Effector memory CD8-positive, alpha-beta T cell (primary cell): ENCODE measurements at regions not wholly inside any gene's neighbourhood (a gene's known extent, or its start where the extent isn't known, plus 50 kb on each side); places are given as distances from the start of the nearest gene placed in this dataset.
"Not testable (repeated sequence)": the region's sequence is repeated elsewhere in the genome, so short reads cannot be mapped to it uniquely, and the experiment has no call there.

Experiments used
- ATAC-seq: fragments of 150-1000 bp; cut with Tn5 transposase; replicated peaks from 2 replicates; pipeline ENCODE4 v1.10.0; 2021; ENCODE audit warnings: mild to moderate bottlenecking, moderate library complexity
- DNase-seq, 3 experiments: peaks; one replicate each; pipeline ENCODE4 v3.0.0; 2021
- H3K27ac Mint-ChIP-seq, 2 donors: one replicate each; pipeline ENCODE4 v1.8.0; 2022; ENCODE audit warnings: mild to moderate bottlenecking in 2 of 2, mixed read lengths in 2 of 2, moderate library complexity in 2 of 2
- H3K27me3 Mint-ChIP-seq, 2 donors: one replicate each; pipeline ENCODE4 v1.8.0; 2022; ENCODE audit warnings: mixed read lengths in 2 of 2
- H3K36me3 Mint-ChIP-seq: one replicate; pipeline ENCODE4 v1.8.0; 2022; ENCODE audit warnings: mild to moderate bottlenecking, moderate library complexity, mixed read lengths; ENCODE audit not compliant: insufficient read depth
- H3K4me1 Mint-ChIP-seq, 2 donors: one replicate each; pipeline ENCODE4 v1.8.0; 2022; ENCODE audit warnings: low read depth in 2 of 2, mixed read lengths in 2 of 2
- H3K4me3 Mint-ChIP-seq, 2 donors: one replicate each; pipeline ENCODE4 v1.8.0; 2022; ENCODE audit warnings: mild to moderate bottlenecking in 2 of 2, mixed read lengths in 2 of 2, moderate library complexity in 2 of 2
- H3K9me3 Mint-ChIP-seq, 2 donors: one replicate each; pipeline ENCODE4 v1.8.0; 2022; ENCODE audit warnings: mixed read lengths in 2 of 2

DNA sequence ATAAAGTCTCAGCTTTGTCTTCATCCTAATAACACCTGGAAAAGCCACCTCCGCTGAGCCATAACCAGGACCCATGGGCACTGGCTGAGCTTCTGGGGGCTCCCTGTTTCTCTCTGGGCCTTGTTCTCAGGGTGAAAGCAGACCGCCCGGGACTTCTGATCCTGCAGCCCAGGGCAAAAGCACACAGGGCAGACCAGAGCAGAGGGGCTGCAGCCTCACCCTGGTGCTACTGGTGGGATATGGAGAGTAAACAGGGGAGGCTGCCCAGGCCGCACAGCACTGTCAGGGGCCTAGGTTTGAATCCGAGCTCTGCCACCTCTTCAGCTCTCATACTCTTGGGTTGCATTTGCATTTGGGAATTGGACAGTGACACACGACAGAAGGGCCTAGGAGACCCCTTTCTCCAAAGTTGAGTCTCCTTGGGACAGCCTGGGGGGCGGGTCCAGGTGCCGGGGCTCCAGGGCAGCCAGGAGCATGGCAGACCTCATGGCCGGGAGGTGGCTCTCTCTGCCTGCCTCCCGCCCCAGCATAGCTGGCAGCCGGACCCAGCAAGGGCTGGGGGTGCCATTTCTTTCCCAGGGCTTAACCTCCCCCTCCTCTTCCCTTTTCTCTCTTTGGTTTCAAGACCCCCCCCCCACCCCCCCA is 164.9 kb downstream of the INHBB start:
- H3K36me3 Mint-ChIP-seq = no peaks in the 10 kb centered on the region
- H3K9me3 Mint-ChIP-seq = no peaks in the 10 kb centered on the region
- no peak overlapping the region for H3K4me3 Mint-ChIP-seq
- H3K27ac Mint-ChIP-seq = no peak overlapping the region
- H3K4me1 Mint-ChIP-seq = no peaks in the 10 kb centered on the region
- DNase-seq (no peak), ATAC-seq (no peak)
- H3K27me3 Mint-ChIP-seq = peaks cover 18 to 29% of the 10 kb centered on the region in 2 donors

DNA sequence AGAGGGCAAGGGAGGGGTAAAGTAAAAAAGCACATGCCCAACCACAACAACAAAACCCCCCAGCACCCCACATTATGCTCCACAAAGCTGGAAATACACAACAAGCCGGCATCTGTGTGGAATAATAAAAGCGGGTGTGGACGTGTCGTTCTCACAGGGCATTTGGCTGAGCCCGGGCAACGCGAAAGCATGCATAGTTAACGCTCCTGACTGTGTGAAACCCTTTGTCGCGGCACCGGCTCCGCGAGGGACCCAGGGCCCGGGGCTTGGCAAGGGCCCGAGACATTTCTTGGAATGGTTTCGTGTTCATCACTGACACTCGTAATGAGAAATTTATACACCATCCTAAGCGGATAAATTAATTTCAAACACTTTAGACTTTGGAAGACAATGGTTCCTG is 165.6 kb downstream of the INHBB start:
- DNase-seq = no peak
- no peaks in the 10 kb centered on the region for H3K36me3 Mint-ChIP-seq
- no peak overlapping the region for H3K4me3 Mint-ChIP-seq
- no peaks in the 10 kb centered on the region for H3K4me1 Mint-ChIP-seq
- ATAC-seq = no peak
- H3K27me3 Mint-ChIP-seq = peaks cover 25 to 36% of the 10 kb centered on the region in 2 donors
- no peak overlapping the region for H3K27ac Mint-ChIP-seq
- H3K9me3 Mint-ChIP-seq = no peaks in the 10 kb centered on the region

DNA sequence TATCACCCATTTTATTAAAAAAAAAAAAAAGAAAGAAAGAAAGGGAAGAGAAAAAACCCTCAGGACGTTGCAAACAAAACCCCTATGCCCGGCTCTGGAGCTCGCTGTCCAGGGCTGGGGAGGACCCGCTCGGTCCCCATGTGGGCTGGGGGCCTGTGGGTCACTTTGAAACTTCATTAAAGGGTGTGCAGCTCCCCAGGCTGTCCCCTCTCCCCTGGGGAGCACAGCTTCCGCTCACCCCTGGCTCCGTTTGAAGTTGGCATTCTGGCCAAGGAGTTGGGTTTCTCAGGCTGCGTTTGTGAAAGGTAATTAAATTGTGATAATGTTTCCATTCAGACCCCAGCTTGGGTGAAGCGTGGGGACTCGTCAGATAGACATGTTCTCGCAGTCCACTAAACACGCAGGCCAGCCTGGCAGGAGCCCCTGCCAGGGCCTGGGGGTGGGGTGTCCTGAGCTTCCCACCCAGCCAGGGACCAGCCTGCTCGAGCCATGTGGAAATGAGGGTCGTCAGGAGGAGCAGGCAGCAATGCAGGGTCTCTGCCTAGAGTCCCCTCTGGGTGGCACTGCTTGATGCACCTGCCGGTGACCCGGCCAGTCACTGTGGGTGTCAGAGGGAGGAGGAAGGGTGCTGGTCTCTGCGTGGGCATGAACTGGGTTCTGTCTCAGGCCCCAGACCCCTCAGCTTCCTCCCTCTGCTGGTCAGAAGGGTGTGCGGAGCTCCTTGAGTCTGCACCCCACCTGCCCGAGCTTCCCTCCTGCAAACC is 166.2 kb downstream of the INHBB start:
- no peaks in the 10 kb centered on the region for H3K36me3 Mint-ChIP-seq
- H3K4me1 Mint-ChIP-seq = no peaks in the 10 kb centered on the region
- no peak overlapping the region for H3K27ac Mint-ChIP-seq
- H3K27me3 Mint-ChIP-seq = peaks cover 27 to 42% of the 10 kb centered on the region in 2 donors
- DNase-seq (no peak), ATAC-seq (no peak)
- no peaks in the 10 kb centered on the region for H3K9me3 Mint-ChIP-seq
- H3K4me3 Mint-ChIP-seq = no peak overlapping the region

DNA sequence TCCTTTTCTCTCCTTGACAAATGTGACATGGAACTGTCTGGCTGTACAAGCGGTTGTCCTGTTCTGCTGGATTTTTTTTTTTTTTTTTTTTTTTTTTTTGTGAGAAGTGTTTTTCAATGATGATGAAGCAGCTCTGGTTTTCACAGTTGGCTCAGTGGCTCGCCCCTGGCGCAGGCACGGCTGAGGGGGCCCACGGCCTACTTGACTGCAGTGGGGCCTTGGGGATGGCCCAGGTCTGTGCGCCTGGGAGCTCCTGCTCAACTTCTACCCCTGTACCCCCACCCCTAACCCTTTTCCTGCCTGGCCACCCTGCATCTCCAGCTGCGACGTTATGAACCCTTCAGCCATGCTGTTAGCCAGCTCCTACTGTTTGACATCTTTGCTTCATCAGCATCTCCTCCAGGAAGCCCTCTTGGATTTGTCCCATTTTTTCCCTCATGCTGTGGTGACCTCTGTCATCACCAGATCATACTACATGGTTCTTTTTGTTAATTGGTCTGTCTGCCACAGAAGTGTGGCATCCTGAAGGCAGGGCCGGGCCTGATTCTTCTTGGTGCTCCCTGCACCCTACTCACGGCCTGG is 167.9 kb downstream of the INHBB start:
- DNase-seq (no peak), ATAC-seq (no peak)
- no peaks in the 10 kb centered on the region for H3K36me3 Mint-ChIP-seq
- H3K27ac Mint-ChIP-seq = no peak overlapping the region
- H3K4me1 Mint-ChIP-seq = no peaks in the 10 kb centered on the region
- no peak overlapping the region for H3K4me3 Mint-ChIP-seq
- H3K9me3 Mint-ChIP-seq = no peaks in the 10 kb centered on the region
- peaks cover 33 to 54% of the 10 kb centered on the region in 2 donors for H3K27me3 Mint-ChIP-seq

DNA sequence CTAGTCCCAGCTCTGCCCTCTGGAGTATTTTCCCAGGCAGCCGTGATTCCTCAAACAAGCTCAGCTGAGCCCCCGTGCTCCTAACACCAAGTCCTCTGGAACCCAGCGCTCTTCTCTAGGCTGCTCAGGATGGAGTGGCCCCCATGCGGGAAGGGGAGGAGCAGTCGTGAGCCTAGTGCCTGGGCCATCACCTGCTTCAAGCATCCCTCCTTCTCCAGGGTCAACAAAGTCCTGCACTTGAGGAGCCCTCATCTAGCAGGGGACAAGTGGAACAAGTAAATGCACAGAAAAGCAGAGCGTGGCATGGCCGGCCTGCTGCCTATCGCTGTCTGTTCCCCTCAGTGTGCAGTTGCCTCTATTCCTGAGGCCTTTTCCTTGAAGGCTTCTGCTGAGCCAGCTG is 168.6 kb downstream of the INHBB start:
- no peaks in the 10 kb centered on the region for H3K4me1 Mint-ChIP-seq
- no peak for ATAC-seq
- H3K9me3 Mint-ChIP-seq = no peaks in the 10 kb centered on the region
- no peak for DNase-seq
- no peak overlapping the region for H3K4me3 Mint-ChIP-seq
- H3K27me3 Mint-ChIP-seq = peaks cover 29 to 54% of the 10 kb centered on the region in 2 donors
- no peaks in the 10 kb centered on the region for H3K36me3 Mint-ChIP-seq
- H3K27ac Mint-ChIP-seq = no peak overlapping the region

DNA sequence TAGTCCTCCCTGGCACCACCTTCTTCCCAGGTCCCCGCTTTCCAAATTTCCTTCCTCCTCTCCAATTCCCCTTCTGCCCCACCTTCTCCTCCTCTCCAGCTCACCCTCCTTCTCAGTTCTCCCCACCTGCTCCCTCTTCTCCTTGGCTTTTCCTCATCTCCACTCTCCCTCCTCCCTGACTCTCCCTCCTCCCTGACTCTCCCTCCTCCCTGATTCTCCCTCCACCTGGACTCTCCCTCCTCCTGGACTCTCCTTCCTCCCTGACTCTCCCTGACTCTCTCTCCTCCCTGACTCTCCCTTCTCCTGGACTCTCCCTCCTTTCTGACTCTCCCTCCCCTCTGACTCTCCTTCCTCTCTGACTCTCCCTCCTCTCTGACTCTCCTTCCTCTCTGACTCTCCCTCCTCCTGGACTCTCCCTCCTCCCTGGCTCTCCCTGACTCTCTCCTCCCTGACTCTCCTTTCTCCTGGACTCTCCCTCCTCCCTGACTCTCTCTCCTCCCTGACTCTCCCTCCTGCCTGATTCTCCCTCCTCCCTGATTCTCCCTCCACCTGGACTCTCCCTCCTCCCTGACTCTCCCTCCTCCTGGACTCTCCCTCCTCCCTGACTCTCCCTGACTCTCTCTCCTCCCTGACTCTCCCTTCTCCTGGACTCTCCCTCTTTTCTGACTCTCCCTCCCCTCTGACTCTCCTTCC is 169.3 kb downstream of the INHBB start:
- H3K4me1 Mint-ChIP-seq, H3K36me3 Mint-ChIP-seq, DNase-seq, H3K4me3 Mint-ChIP-seq, H3K9me3 Mint-ChIP-seq, ATAC-seq: not testable (repeated sequence)
- Mint-ChIP-seq H3K27ac (peak overlapping the region in 1 of 2 donors; percentile 57), H3K27me3 (peaks cover 29 to 56% of the 10 kb centered on the region in 2 donors)

DNA sequence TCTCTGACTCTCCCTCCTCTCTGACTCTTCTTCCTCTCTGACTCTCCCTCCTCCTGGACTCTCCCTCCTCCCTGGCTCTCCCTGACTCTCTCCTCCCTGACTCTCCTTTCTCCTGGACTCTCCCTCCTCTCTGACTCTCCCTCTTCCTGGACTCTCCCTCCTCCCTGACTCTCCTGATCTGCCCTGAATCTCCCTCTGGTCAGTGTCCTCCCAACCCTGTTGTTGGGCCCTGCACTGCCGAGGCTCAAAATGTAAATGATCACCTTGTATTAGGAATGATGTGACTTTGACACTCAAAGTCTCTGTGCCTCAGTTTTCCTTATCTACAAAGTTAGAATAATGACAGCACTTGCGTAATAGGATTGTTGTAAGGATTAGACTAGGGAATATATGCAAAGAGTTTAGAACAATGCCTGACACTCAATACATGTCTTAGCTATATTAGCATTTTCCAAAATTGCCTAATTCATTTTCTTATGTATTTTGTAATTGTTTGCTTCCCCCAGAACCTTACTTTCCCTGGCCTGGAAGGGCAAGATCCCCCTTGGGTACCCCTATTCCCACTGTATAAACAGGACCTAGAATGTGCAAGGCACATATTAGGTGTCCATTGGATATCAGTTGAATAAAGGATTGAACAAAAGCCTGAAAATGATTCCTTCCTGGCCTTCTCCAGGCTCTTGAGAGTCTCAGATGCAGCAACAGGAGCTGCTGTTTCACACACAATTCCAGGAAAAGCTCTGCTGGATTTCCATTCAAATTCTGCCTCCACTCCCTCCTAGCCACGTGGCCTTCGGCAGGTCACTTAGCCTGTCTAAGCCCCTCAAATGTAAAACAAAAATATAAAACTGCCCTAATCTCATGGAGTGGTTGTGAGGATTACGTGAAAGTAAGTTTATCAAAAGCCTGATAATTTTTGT is 170.1 kb downstream of the INHBB start:
- no peak for DNase-seq
- Mint-ChIP-seq H3K4me3 (no peak overlapping the region), H3K36me3 (no peaks in the 10 kb centered on the region), H3K27ac (peak overlapping the region in 1 of 2 donors; percentile 57), H3K4me1 (no peaks in the 10 kb centered on the region), H3K9me3 (no peaks in the 10 kb centered on the region), H3K27me3 (peaks cover 29 to 59% of the 10 kb centered on the region in 2 donors)
- no peak for ATAC-seq

DNA sequence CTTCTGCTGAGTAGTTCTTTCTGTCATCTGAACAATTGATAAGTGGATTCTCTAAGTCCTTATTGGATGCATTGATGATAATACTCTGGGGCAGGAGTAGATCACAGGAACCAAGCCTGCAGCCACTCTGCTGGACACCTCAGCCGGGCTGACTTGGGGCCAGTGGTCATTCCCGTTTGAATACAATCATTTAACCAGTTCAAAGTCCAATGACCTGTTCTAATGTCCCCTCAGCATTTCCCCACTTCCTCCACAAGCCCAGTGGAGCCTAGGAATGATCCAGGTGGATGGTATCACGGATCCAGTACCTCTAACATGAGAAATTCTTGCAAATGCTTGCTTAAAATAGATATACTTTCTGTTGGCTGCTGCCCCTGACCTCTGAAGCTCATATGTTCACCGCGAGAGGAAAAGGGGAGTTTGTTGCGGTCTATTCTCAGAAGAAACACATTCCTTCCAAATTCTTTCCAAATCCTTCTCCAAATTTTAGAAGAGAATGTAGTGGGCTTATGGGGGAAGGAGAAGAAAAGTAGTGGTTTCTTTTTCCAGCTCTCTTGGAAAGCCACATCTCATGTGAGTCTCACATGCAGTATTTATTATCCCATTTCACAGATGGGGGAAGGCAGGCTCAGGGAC is 170.9 kb downstream of the INHBB start:
- Mint-ChIP-seq H3K27ac (no peak overlapping the region), H3K4me1 (no peaks in the 10 kb centered on the region), H3K36me3 (no peaks in the 10 kb centered on the region), H3K9me3 (no peaks in the 10 kb centered on the region), H3K4me3 (no peak overlapping the region), H3K27me3 (peaks cover 29 to 67% of the 10 kb centered on the region in 2 donors)
- no peak for ATAC-seq
- no peak for DNase-seq

DNA sequence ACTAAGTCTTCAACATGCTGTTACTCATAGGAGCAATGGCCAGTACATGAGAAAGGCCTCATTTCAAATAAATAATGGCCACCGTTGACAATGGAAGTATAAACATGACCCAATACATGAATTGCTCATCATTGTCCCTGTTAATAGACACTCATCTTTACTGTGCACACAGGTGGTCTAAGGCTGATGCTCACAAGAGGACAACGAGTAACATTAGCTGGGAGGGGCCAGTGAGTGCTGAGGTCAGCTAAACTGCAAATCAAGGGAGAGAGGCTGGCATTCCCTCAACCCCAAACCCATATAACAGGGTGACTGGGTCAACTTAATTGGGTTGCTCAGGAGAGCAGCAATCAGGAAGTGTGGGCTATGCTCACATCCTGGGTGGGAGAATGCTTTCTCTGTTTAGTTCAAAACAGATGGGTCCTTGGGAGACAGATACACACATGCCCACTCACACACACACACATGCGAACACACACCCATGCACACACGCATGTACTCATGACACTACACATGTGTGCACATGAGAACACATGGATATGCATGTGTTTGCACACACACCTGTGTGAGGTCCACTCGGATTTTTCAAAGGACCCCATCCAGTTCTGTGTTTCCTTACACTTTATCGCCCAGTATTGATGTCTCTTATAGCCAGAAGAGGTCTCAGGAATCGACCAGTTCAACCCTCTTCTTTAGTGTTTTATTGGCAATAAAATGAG is 172.0 kb downstream of the INHBB start:
- peaks cover 31 to 78% of the 10 kb centered on the region in 2 donors for H3K27me3 Mint-ChIP-seq
- DNase-seq = no peak
- no peaks in the 10 kb centered on the region for H3K36me3 Mint-ChIP-seq
- no peaks in the 10 kb centered on the region for H3K4me1 Mint-ChIP-seq
- H3K9me3 Mint-ChIP-seq = no peaks in the 10 kb centered on the region
- H3K27ac Mint-ChIP-seq = no peak overlapping the region
- no peak for ATAC-seq
- H3K4me3 Mint-ChIP-seq = no peak overlapping the region

DNA sequence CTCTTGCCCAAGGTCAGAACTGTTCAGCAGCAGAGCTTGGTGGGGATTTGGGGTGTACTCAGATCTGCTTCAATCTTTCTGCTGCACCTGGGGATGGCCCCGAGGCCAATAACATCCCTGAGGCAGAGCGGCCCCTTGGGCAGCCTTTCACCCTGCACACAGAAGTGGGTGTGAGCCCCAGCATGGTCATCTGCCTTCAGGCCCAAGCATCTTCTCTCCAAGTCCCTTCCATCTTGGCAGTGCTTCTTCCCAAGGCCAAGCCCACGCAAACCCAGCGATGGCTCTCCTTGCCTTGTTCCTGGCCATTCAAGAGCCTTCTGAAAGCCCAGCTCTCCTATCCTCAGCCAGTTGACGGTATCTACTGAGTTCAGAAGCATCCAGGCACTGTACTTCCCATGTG is 172.9 kb downstream of the INHBB start:
- DNase-seq = no peak
- Mint-ChIP-seq H3K4me3 (no peak overlapping the region), H3K4me1 (no peaks in the 10 kb centered on the region), H3K36me3 (no peaks in the 10 kb centered on the region), H3K9me3 (no peaks in the 10 kb centered on the region), H3K27me3 (peaks cover 35 to 87% of the 10 kb centered on the region in 2 donors), H3K27ac (no peak overlapping the region)
- ATAC-seq = no peak

DNA sequence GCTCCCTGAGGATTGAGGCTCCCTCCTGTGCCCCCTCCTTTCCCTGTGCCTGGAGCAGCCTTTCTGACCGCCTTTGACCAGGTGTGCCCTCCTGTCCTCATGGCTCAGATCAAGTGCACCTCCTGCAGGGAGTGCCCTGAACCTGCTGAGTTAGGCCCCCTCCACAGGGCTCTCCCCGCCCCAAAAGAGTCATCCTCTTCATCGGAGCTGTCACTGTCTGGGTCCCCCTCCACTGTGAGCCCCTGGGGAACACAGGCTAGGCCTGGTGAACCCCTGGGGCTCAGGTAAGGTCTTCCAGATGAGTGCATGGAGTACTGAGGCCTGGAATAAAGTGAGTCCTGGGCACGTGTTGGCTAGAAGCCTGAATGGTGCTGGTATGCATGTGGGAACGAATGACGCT is 173.5 kb downstream of the INHBB start:
- no peak for ATAC-seq
- no peaks in the 10 kb centered on the region for H3K9me3 Mint-ChIP-seq
- H3K4me1 Mint-ChIP-seq = no peaks in the 10 kb centered on the region
- no peaks in the 10 kb centered on the region for H3K36me3 Mint-ChIP-seq
- peaks cover 35 to 91% of the 10 kb centered on the region in 2 donors for H3K27me3 Mint-ChIP-seq
- no peak overlapping the region for H3K27ac Mint-ChIP-seq
- DNase-seq = no peak
- no peak overlapping the region for H3K4me3 Mint-ChIP-seq

DNA sequence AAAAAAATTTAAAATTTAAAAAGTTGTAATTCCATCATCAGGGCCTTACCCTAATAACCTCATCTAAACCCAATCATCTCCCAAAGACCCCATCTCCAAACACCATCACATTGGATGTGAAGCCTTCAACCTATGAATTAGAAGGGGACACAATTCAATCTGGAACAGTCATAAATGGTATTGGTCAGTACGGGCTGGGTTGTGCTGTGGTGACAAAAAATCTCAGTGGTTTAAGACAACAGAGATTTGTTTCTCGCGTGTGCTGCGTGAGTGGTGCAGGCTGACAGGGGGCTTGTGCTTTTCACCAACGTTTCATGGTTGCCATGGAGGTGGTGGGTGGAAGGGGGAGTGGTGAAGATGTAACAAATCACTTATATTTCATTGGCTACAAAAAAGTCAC is 174.5 kb downstream of the INHBB start:
- Mint-ChIP-seq H3K27me3 (peaks cover 31 to 86% of the 10 kb centered on the region in 2 donors), H3K9me3 (no peaks in the 10 kb centered on the region), H3K4me3 (no peak overlapping the region), H3K4me1 (no peaks in the 10 kb centered on the region), H3K27ac (no peak overlapping the region), H3K36me3 (no peaks in the 10 kb centered on the region)
- ATAC-seq (no peak), DNase-seq (no peak)
